ENCODE measurements at regions not wholly inside any gene's neighbourhood (a gene's known extent, or its start where the extent isn't known, plus 50 kb on each side); places are given as distances from the start of the nearest gene placed in this dataset.

DNA sequence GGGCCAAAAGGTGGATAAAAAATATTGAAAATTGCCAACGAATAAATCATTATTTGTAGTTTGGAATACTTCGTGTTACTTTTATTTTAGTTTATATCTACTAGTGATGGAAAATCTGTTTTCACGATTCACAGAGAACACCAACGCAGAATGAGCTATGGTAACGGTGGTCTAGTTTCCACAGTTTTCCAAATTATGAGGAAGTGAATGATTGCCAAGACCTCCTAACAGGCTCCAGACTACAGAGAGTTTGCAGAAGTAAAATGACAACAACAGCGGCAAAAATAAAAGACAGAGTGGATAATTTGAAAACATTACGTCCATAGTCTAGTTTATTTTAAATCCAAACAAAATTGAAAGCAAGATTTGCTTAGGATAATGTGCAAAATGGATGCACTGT lies 57.0 kb upstream of the AIG1 start:
- TF ChIP-seq PML (IDR thresholded peaks at IDR 0.05; ENCODE audit: low read length): no peak
- no peak for TF ChIP-seq TBP (optimal IDR thresholded peaks at IDR 0.05; ENCODE audit: low read depth, low read length)
- no peak for TF ChIP-seq RNF219 (CRISPR knock-in tag; IDR thresholded peaks at IDR 0.05)
- TF ChIP-seq MYC (IDR thresholded peaks at IDR 0.05; ENCODE audit: low read depth, low read length): no peak
- no peak for TF ChIP-seq MYC (CRISPR knock-in tag; IDR thresholded peaks at IDR 0.05; ENCODE audit: borderline replicate concordance, low read depth)
- TF ChIP-seq, protein P1, sequence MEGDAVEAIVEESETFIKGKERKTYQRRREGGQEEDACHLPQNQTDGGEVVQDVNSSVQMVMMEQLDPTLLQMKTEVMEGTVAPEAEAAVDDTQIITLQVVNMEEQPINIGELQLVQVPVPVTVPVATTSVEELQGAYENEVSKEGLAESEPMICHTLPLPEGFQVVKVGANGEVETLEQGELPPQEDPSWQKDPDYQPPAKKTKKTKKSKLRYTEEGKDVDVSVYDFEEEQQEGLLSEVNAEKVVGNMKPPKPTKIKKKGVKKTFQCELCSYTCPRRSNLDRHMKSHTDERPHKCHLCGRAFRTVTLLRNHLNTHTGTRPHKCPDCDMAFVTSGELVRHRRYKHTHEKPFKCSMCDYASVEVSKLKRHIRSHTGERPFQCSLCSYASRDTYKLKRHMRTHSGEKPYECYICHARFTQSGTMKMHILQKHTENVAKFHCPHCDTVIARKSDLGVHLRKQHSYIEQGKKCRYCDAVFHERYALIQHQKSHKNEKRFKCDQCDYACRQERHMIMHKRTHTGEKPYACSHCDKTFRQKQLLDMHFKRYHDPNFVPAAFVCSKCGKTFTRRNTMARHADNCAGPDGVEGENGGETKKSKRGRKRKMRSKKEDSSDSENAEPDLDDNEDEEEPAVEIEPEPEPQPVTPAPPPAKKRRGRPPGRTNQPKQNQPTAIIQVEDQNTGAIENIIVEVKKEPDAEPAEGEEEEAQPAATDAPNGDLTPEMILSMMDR (IDR thresholded peaks at IDR 0.05 in 2 of 3, conservative IDR thresholded peaks at IDR 0.05 in 1 of 3; ENCODE audit: insufficient read depth in 2 of 3, low read depth in 1 of 3, low read length in 3 of 3): no peak
- TF ChIP-seq SNRNP70 (optimal IDR thresholded peaks at IDR 0.05; ENCODE audit: low read depth, low read length): no peak
- TF ChIP-seq RFX1 (IDR thresholded peaks at IDR 0.05): no peak
- TF ChIP-seq RCOR1 (IDR thresholded peaks at IDR 0.05; ENCODE audit: borderline replicate concordance in 1 of 2, low read depth in 2 of 2, low read length in 2 of 2): no peak
- no peak for TF ChIP-seq MAZ (CRISPR knock-in tag; conservative IDR thresholded peaks at IDR 0.05 in 1 of 2, IDR thresholded peaks at IDR 0.05 in 1 of 2)
- TF ChIP-seq ZNF561 (CRISPR knock-in tag; conservative IDR thresholded peaks at IDR 0.05): no peak
